ENCODE measurements at regions not wholly inside any gene's neighbourhood (a gene's known extent, or its start where the extent isn't known, plus 50 kb on each side); places are given as distances from the start of the nearest gene placed in this dataset.

DNA sequence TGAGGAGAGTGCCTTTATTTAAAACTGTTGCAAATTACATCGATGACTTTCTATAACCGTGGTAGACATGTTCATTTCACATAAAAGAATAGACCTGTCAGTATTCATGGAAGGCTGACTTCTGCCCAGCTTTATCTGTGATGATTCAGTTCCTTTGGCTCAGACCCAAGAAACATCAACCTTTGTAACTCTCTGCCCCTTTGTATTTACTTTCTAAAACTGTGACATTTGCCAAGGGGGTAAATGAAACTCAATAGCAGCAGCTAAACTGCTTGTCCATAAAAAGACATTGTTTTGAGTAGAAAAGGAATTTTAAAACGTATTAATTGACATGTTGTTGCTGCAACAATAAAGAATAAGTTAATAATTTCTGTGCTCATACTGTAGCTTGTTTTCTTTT lies 137.8 kb upstream of the ANKH start:
- H3K4me3 ChIP-seq (ENCODE audit: low read depth, low read length): no peak overlapping the region
- TF ChIP-seq, protein P1, sequence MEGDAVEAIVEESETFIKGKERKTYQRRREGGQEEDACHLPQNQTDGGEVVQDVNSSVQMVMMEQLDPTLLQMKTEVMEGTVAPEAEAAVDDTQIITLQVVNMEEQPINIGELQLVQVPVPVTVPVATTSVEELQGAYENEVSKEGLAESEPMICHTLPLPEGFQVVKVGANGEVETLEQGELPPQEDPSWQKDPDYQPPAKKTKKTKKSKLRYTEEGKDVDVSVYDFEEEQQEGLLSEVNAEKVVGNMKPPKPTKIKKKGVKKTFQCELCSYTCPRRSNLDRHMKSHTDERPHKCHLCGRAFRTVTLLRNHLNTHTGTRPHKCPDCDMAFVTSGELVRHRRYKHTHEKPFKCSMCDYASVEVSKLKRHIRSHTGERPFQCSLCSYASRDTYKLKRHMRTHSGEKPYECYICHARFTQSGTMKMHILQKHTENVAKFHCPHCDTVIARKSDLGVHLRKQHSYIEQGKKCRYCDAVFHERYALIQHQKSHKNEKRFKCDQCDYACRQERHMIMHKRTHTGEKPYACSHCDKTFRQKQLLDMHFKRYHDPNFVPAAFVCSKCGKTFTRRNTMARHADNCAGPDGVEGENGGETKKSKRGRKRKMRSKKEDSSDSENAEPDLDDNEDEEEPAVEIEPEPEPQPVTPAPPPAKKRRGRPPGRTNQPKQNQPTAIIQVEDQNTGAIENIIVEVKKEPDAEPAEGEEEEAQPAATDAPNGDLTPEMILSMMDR (IDR thresholded peaks at IDR 0.05; ENCODE audit: control insufficient read depth, extremely low read depth, insufficient read depth): no peak
- peak; percentile 98 for DNase-seq (ENCODE audit: low read depth)

DNA sequence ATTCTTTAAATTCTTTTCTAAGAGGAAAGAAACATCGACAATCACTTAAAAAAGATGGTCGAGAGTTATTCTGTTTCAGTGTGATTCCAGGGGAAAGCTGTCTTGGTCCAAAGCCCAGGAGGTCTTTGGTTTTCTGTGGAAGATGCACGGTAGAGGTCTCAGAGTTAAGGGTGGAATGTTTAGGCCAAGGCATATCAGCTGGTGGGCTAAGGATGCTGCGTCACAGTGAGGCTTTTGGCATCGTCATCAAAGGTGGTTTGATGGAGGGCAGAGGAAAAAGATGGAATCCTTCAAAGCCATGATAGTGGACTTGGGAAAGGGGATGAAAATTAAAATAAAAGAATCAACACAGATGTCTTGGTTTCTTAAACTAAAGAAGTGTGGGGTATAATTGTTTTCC lies 137.3 kb upstream of the ANKH start:
- DNase-seq (ENCODE audit: low read depth): no peak

DNA sequence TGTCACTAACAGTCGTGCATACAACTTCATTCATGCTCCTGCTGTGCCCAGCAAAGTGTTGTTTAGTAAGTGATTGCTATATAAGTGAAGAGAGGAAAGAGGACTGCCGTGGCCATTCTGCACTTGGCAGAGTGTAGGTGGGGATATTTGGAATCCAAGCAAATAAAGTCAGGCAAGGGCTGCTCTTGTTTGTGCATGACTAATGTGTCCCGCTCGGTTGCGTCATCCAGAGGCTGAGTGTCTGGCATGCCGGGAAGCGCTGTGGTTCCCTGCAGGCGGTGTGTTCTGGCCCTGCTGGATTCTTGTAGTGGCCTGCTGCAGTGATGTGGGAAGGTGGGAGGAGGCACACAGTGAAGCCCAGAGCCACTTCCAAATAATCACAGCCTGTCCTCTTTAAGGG lies 136.9 kb upstream of the ANKH start:
- no peak overlapping the region for H3K4me3 ChIP-seq (ENCODE audit: low read depth, low read length)
- TF ChIP-seq, protein P1 (IDR thresholded peaks at IDR 0.05; ENCODE audit: control insufficient read depth, extremely low read depth, insufficient read depth): no peak
- peak; percentile 66 for DNase-seq (ENCODE audit: low read depth)

More for the DNA sequence above, 137.3 kb upstream of the ANKH start:
- TF ChIP-seq, protein P1 (IDR thresholded peaks at IDR 0.05; ENCODE audit: control insufficient read depth, extremely low read depth, insufficient read depth): no peak
- no peak overlapping the region for H3K4me3 ChIP-seq (ENCODE audit: low read depth, low read length)

DNA sequence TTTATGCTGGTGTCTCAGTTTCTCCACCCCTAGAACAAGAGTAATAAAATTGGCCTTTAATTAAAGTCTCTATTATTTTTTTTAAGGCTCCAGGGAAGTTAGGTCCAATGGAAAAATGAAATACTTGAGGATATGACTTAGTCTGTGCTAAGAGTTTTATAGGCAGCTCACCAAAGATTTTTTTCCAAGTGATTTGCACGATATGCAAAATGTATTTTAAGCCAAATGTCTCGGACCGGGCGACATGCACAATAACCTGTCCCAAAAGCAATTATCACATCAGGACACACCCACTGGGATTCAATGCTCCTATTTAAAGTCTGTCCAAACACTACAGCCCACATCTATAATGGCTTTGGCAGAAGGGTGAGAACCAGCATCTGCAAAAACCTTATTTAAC lies 136.1 kb upstream of the ANKH start:
- TF ChIP-seq, protein P1 (IDR thresholded peaks at IDR 0.05; ENCODE audit: control insufficient read depth, extremely low read depth, insufficient read depth): no peak

DNA sequence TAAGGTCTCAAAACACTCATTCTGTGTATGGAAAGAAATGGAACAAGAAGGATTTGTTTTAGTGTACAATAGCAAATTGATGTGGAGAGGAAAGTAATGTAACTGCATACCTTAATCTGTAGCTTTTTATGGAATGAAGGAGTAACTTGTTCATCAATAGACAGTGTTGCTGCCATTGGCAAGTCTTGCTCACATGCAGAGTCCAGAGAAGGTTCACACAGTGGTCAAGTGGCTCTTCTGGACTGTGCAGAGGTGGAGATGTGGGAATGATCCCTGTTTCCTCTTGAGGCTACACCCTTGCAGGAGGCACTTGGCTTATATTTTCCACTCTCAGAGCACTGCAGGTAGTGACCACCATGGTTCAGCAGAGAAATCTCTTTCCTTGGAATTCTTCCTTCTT lies 132.9 kb upstream of the ANKH start:
- H3K4me3 ChIP-seq (ENCODE audit: low read depth, low read length): no peak overlapping the region
- DNase-seq (ENCODE audit: low read depth): no peak
- TF ChIP-seq, protein P1 (IDR thresholded peaks at IDR 0.05; ENCODE audit: control insufficient read depth, extremely low read depth, insufficient read depth): no peak

More for the DNA sequence above, 136.1 kb upstream of the ANKH start:
- DNase-seq (ENCODE audit: low read depth): no peak
- H3K4me3 ChIP-seq (ENCODE audit: low read depth, low read length): no peak overlapping the region

DNA sequence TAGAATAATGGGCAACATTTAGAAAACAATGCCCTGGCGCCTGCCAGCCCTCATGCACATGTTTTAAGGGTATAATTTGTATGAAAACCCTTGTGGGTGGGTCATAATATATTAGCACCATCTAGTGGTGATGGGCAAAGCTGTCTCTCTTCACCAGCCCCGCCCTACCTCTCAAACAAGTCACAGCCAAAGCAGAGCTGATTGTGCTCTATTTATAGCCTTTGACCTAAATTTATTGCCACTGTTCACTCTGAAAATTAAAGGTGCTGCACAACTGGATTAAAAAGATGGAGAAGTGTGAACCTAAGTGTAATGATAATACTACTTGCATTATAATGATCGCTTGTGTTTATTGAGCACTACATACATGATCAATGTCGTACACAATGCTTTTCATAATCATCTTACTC lies 131.9 kb upstream of the ANKH start:
- DNase-seq (ENCODE audit: low read depth): peak; percentile 76
- TF ChIP-seq, protein P1 (IDR thresholded peaks at IDR 0.05; ENCODE audit: control insufficient read depth, extremely low read depth, insufficient read depth): peak; percentile 84
- H3K4me3 ChIP-seq (ENCODE audit: low read depth, low read length): no peak overlapping the region

DNA sequence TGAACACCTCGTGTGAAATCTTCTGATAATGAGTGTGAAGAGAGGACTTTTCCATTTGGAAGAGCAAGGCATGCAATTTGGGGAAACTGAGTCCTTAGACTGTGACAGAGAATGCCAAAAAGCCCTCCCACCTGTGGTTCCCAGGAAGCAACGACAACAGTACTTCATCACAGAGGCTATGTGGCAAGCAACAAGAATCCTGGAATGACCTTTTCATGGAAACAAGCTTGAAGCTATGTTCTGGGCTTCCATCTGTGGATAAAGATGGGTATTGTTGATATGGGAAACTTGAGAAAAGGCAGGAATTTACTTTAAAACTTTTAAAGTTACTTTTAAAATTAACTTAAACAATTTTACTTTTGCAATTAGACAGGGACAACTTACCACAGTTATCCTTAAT lies 131.2 kb upstream of the ANKH start:
- DNase-seq (ENCODE audit: low read depth): no peak
- TF ChIP-seq, protein P1 (IDR thresholded peaks at IDR 0.05; ENCODE audit: control insufficient read depth, extremely low read depth, insufficient read depth): no peak
- no peak overlapping the region for H3K4me3 ChIP-seq (ENCODE audit: low read depth, low read length)
